ENCODE measurements at regions not wholly inside any gene's neighbourhood (a gene's known extent, or its start where the extent isn't known, plus 50 kb on each side); places are given as distances from the start of the nearest gene placed in this dataset.

DNA sequence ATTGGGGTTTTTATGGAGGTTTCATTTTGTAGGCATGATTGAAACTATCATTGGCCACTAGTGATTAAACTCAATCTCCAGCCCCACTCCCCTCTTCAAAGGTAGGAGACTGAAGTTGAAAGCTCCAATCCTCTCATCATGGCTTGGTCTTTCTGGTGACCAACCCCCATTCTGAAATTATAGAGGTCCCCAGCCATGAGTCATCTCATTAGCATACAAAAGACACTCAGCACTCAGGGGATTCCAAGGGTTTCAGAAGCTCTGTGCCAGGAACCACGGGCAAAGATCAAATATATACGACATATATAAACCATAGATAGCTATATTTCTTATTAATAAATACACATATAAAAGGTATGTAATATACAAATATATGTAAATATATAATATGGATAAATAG is 256.0 kb upstream of the POU3F3 start:
- TF ChIP-seq GATA2 (IDR thresholded peaks at IDR 0.05; ENCODE audit: low read depth, low read length) (no peak), GATA3 (IDR thresholded peaks at IDR 0.05; ENCODE audit: low read depth, low read length) (no peak)
